HG03457 (cell line): ENCODE measurements at regions not wholly inside any gene's neighbourhood (a gene's known extent, or its start where the extent isn't known, plus 50 kb on each side); places are given as distances from the start of the nearest gene placed in this dataset.

Source experiments
- ATAC-seq: cut with Tn5 transposase; IDR thresholded peaks from one replicate; pipeline ENCODE4 v1.9.1; 2021; ENCODE audit warnings: moderate number of reproducible peaks; ENCODE audit not compliant: unreplicated experiment

- ATAC-seq = no peak
Observed at GRCh38 chr13:74449811-74450524, 315.8 kb upstream of the KLF12 start.

- no peak for ATAC-seq
Observed at GRCh38 chr13:74444864-74445479, 310.8 kb upstream of the KLF12 start.

- no peak for ATAC-seq
Observed at GRCh38 chr13:74444161-74444571, 310.0 kb upstream of the KLF12 start.

GRCh38 chr13:74443631-74444030 is 309.4 kb upstream of the KLF12 start:
- no peak for ATAC-seq

- ATAC-seq = no peak
Observed at GRCh38 chr13:74442751-74443150, 308.5 kb upstream of the KLF12 start.

GRCh38 chr13:74438901-74439300 is 304.7 kb upstream of the KLF12 start:
- no peak for ATAC-seq

- no peak for ATAC-seq
Observed at GRCh38 chr13:74434782-74435181, 300.6 kb upstream of the KLF12 start.

- ATAC-seq = no peak
Observed at GRCh38 chr13:74424455-74424854, 290.3 kb upstream of the KLF12 start.

GRCh38 chr13:74423434-74423833 is 289.2 kb upstream of the KLF12 start:
- ATAC-seq = no peak

GRCh38 chr13:74414458-74414857 is 280.3 kb upstream of the KLF12 start:
- no peak for ATAC-seq

- no peak for ATAC-seq
Observed at GRCh38 chr13:74413482-74413881, 279.3 kb upstream of the KLF12 start.

- ATAC-seq = no peak
Observed at GRCh38 chr13:74409551-74409950, 275.3 kb upstream of the KLF12 start.

GRCh38 chr13:74406420-74406819 is 272.2 kb upstream of the KLF12 start:
- ATAC-seq = no peak

- ATAC-seq = no peak
Observed at GRCh38 chr13:74398599-74398998, 264.4 kb upstream of the KLF12 start.

- no peak for ATAC-seq
Observed at GRCh38 chr13:74389056-74389455, 254.9 kb upstream of the KLF12 start.

- no peak for ATAC-seq
Observed at GRCh38 chr13:74388626-74389025, 254.4 kb upstream of the KLF12 start.

- ATAC-seq = no peak
Observed at GRCh38 chr13:74372511-74372910, 238.3 kb upstream of the KLF12 start.

- ATAC-seq = no peak
Observed at GRCh38 chr13:74367193-74367592, 233.0 kb upstream of the KLF12 start.

GRCh38 chr13:74361274-74361673 is 227.1 kb upstream of the KLF12 start:
- ATAC-seq = no peak

- ATAC-seq = no peak
Observed at GRCh38 chr13:74346960-74347359, 212.8 kb upstream of the KLF12 start.

GRCh38 chr13:74338341-74338740 is 204.1 kb upstream of the KLF12 start:
- no peak for ATAC-seq

- no peak for ATAC-seq
Observed at GRCh38 chr13:74336546-74336945, 202.3 kb upstream of the KLF12 start.

GRCh38 chr13:74335370-74335769 is 201.2 kb upstream of the KLF12 start:
- ATAC-seq = no peak
